ENCODE measurements at regions not wholly inside any gene's neighbourhood (a gene's known extent, or its start where the extent isn't known, plus 50 kb on each side); places are given as distances from the start of the nearest gene placed in this dataset.

GRCh38 chr4:134961963-134962362, 760.4 kb upstream of the PABPC4L start:
- TF ChIP-seq CTCF (conservative IDR thresholded peaks at IDR 0.05; ENCODE audit: low read depth, low read length) (no peak), EZH2 (IDR thresholded peaks at IDR 0.05; ENCODE audit: low read length, unreplicated experiment) (no peak), EZH2phosphoT487 (IDR thresholded peaks at IDR 0.05; ENCODE audit: borderline replicate concordance, low read length) (no peak)
- H3K4me2 ChIP-seq (ENCODE audit: low read length) = no peak overlapping the region
- ATAC-seq = no peak
- H3K4me3 ChIP-seq (ENCODE audit: low read length) = no peak overlapping the region
- no peaks in the 10 kb centered on the region for H3K4me1 ChIP-seq (ENCODE audit: insufficient read depth, low read length)
- H3K36me3 ChIP-seq (ENCODE audit: low read depth, low read length) = no peaks in the 10 kb centered on the region
- ChIA-PET CTCF (no interaction called here), POLR2A (ENCODE audit: unreplicated experiment) (no interaction called here)
- no peaks in the 10 kb centered on the region for H3K9me2 ChIP-seq (replicated peaks; ENCODE audit: low read length)
- H3K79me2 ChIP-seq (ENCODE audit: low read length) = no peaks in the 10 kb centered on the region
- no peak overlapping the region for H3K27ac ChIP-seq (ENCODE audit: low read length)
- H3K27me3 ChIP-seq (ENCODE audit: low read length) = no peaks in the 10 kb centered on the region
- H4K20me1 ChIP-seq (ENCODE audit: low read length) = no peaks in the 10 kb centered on the region
- BruUV-seq (replicated peaks) = no TSS peak
- no peak overlapping the region for H2AFZ ChIP-seq (ENCODE audit: low read length)
- no peaks in the 10 kb centered on the region for H3K9me3 ChIP-seq (ENCODE audit: low read length)
- intact Hi-C loops (cut with micrococcal nuclease) = no loop called here
- no peaks in the 10 kb centered on the region for H3F3A ChIP-seq (ENCODE audit: low read length, unreplicated experiment)
- no peak overlapping the region for H3K9ac ChIP-seq (ENCODE audit: low read length)
- no peak for DNase-seq

DNA sequence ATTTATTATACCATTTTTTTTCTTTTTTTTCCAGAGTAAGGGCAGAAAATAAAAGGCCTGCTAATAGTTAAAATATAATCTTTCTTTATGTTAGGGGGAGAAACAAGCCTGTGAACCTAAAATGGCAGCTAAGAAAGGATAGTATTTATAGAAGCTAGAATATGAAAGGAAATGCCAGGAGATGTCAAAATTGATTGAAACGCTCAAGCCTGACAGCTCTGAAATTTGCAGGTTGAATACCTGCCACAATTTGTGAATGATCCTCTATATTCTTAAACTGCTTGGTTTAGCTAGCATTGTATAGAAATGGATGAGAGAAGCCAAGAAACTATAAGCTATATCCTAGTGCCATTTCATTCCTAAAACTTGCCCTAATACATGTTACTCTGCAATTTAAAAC, 757.3 kb upstream of the PABPC4L start:
- Histone ChIP-seq H3K27me3 (ENCODE audit: low read length) (no peaks in the 10 kb centered on the region), H3K9ac (ENCODE audit: low read length) (no peak overlapping the region), H3K27ac (ENCODE audit: low read length) (no peak overlapping the region), H3K9me2 (replicated peaks; ENCODE audit: low read length) (no peaks in the 10 kb centered on the region), H3K4me1 (ENCODE audit: insufficient read depth, low read length) (no peaks in the 10 kb centered on the region), H3K9me3 (ENCODE audit: low read length) (no peaks in the 10 kb centered on the region), H4K20me1 (ENCODE audit: low read length) (no peaks in the 10 kb centered on the region), H2AFZ (ENCODE audit: low read length) (no peak overlapping the region), H3K4me2 (ENCODE audit: low read length) (no peak overlapping the region), H3K79me2 (ENCODE audit: low read length) (no peaks in the 10 kb centered on the region), H3K4me3 (ENCODE audit: low read length) (no peak overlapping the region), H3F3A (ENCODE audit: low read length, unreplicated experiment) (no peaks in the 10 kb centered on the region), H3K36me3 (ENCODE audit: low read depth, low read length) (no peaks in the 10 kb centered on the region)
- CTCF ChIA-PET = no interaction called here
- intact Hi-C loops (cut with micrococcal nuclease) = no loop called here
- ATAC-seq (no peak), DNase-seq (no peak)
- TF ChIP-seq EZH2 (IDR thresholded peaks at IDR 0.05; ENCODE audit: low read length, unreplicated experiment) (no peak), EZH2phosphoT487 (IDR thresholded peaks at IDR 0.05; ENCODE audit: borderline replicate concordance, low read length) (no peak), CTCF (conservative IDR thresholded peaks at IDR 0.05; ENCODE audit: low read depth, low read length) (no peak)
- POLR2A ChIA-PET (ENCODE audit: unreplicated experiment) = no interaction called here
- no TSS peak for BruUV-seq (replicated peaks)

DNA sequence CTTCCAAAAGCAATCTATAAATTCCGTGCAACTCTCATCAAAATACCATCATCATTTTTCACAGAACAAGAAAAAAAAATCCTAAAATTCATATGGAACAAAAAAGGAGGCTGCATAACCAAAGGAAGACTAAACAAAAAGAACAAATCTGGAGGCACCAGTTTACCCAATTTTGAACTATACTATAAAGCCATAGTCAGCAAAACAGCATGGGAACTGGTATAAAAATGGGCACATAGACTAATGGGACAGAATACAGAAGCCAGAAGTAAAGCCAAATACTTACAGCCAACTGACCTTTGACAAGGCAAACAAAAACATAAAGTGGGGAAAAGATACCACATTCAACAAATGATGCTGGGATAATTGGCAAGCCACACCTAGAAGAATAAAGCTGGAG, 753.5 kb upstream of the PABPC4L start:
- CTCF ChIA-PET = no interaction called here
- Histone ChIP-seq H3K9me2 (replicated peaks; ENCODE audit: low read length) (no peaks in the 10 kb centered on the region), H3K36me3 (ENCODE audit: low read depth, low read length) (no peaks in the 10 kb centered on the region), H4K20me1 (ENCODE audit: low read length) (no peaks in the 10 kb centered on the region), H3K27me3 (ENCODE audit: low read length) (no peaks in the 10 kb centered on the region), H2AFZ (ENCODE audit: low read length) (no peak overlapping the region), H3K4me3 (ENCODE audit: low read length) (no peak overlapping the region), H3K9ac (ENCODE audit: low read length) (no peak overlapping the region), H3K4me1 (ENCODE audit: insufficient read depth, low read length) (no peaks in the 10 kb centered on the region), H3F3A (ENCODE audit: low read length, unreplicated experiment) (no peaks in the 10 kb centered on the region), H3K79me2 (ENCODE audit: low read length) (no peaks in the 10 kb centered on the region), H3K27ac (ENCODE audit: low read length) (no peak overlapping the region), H3K4me2 (ENCODE audit: low read length) (no peak overlapping the region), H3K9me3 (ENCODE audit: low read length) (no peaks in the 10 kb centered on the region)
- ATAC-seq = no peak
- no TSS peak for BruUV-seq (replicated peaks)
- intact Hi-C loops (cut with micrococcal nuclease) = no loop called here
- TF ChIP-seq EZH2phosphoT487 (IDR thresholded peaks at IDR 0.05; ENCODE audit: borderline replicate concordance, low read length) (no peak), EZH2 (IDR thresholded peaks at IDR 0.05; ENCODE audit: low read length, unreplicated experiment) (no peak), CTCF (conservative IDR thresholded peaks at IDR 0.05; ENCODE audit: low read depth, low read length) (no peak)
- DNase-seq = no peak
- POLR2A ChIA-PET (ENCODE audit: unreplicated experiment) = no interaction called here

Data from PC-3 (cell line).